NCI-H510A treated with DMSO at 0.1 percent for 48 hours (cell line): ENCODE measurements at regions not wholly inside any gene's neighbourhood (a gene's known extent, or its start where the extent isn't known, plus 50 kb on each side); places are given as distances from the start of the nearest gene placed in this dataset.

Experiments used
- DNase-seq: peaks from one replicate; lab custom pipeline; 2025; lab: John Stamatoyannopoulos, UW

DNA sequence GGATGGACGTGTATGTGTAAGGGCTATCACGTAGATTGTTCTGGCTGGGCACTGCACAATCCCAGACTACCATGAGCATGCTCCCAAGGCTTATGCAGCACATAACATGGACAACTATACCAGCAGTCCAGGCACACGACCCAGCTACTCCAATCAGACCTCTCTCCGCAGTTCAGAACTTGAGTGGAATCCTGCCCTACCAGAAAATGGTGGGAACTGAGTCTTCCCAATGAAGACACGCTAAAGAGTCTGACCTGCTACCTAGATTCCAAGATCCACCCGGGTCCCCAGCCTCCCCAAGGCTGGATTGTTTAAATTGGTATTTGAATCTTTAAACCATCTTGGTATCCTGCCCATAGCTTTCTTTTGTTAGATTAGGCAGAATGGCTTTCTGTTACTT lies 251.3 kb upstream of the KAZN start:
- no peak for DNase-seq

GRCh38 chr1:14347776-14348175 lies 250.7 kb upstream of the KAZN start:
- DNase-seq = no peak

- no peak for DNase-seq
These were observed 248.3 kb upstream of the KAZN start for GRCh38 chr1:14350197-14350596.

GRCh38 chr1:14352897-14353296 lies 245.6 kb upstream of the KAZN start:
- no peak for DNase-seq

- DNase-seq = peak; percentile 90
These were observed 237.5 kb upstream of the KAZN start for GRCh38 chr1:14361005-14361404.

DNA sequence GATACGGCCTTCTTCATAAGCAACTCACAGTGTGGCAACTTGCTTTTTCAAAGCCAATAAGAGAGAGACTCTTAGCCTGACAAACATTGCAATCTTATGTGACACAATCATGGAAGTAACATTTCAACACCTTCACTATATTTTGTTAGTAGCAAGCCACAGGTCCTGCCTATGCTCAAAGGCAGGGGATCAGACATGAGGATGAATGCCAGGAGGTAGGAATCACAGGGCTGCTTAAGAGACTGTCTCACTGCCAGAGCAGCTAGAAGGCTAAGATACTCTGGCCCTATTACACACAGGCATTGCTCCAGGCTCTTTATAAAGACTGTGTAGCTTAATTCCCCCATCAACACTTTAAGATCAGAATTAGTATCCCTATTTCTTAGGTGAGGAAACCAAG lies 236.2 kb upstream of the KAZN start:
- DNase-seq = no peak

DNA sequence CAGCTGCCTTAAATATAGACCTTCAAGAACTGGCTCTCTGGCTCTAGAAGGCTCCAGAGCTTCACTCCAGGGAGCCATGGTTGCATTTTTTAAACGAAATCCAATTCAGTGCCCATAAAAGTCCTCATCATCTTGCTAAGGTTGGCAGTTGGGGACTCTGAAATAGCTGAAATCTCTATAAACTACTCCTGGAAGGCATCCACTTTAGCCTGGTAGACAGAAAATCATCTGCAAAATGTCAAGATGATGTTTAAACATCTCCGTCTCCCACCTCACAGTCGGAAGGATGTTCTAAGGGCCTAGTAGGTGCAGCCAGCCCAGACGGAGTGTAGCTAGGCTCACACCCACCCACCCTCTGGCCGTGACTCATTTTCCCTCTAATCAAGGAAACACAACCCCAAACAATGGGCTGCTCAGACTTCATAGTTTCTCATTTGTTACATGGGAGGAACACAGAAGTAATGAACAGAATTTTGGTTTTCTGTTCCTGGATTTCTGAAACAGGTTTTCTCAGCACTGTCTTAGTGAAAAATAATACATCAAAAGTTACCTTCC lies 235.4 kb upstream of the KAZN start:
- DNase-seq = no peak

DNA sequence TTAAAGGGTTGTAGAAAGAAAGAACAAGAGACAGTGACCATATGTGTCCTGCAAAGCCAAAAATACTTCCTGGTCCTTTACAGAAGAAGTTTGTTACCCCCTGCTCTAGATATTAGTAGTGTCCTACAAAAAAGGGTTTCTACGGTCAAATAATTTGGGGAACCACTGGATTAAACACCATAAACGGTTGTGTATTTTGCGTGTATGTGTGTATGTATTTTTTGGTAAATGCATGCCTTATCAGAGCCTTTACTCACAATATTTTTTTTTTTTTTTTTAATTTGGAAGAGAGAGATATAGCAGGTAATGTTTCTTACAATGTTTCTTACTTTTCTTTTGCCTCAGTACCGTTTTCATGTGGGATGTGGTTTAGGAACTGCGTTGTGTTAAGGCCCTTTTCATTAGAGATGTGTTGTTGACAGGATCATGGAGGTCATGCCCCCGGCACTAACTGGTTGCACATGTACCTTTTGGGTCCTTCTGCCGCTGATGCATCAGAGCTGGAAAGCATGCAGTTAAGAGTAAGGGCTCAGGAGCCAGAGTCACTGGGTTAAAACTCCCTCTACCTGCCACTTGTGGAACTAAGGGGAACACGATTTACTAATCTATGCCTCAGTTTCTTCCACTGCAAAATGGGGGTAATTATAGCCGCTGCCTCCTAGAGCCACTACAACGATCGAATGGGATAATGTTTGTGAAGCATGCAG lies 234.6 kb upstream of the KAZN start:
- no peak for DNase-seq

- no peak for DNase-seq
These were observed 233.0 kb upstream of the KAZN start for GRCh38 chr1:14365301-14365988.

- peak; percentile 73 for DNase-seq
These were observed 232.1 kb upstream of the KAZN start for GRCh38 chr1:14366091-14367018.

DNA sequence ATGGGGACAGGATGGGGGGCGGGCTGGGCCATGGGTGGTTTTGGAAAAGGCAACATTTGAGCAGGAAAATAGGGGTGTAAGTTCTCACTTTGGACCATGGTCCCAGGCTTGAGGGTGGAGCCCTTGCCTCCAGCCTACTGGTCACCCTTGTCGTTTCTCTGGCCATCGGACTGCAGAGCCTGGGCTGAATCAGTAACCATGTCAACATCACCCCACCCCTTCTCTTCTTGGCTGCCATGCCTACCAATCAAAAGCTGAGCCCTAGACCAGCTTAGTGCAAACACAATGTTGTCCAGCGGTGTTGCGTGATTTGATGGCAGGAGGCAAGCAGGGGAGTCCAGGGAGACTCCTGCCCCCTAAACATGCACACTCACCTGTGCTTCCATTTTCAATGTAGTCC lies 231.0 kb upstream of the KAZN start:
- no peak for DNase-seq

- DNase-seq = no peak
These were observed 228.8 kb upstream of the KAZN start for GRCh38 chr1:14369526-14370213.

- DNase-seq = no peak
These were observed 226.6 kb upstream of the KAZN start for GRCh38 chr1:14371771-14372497.

GRCh38 chr1:14372526-14372925 lies 226.0 kb upstream of the KAZN start:
- no peak for DNase-seq

GRCh38 chr1:14373081-14373758 lies 225.3 kb upstream of the KAZN start:
- no peak for DNase-seq

DNA sequence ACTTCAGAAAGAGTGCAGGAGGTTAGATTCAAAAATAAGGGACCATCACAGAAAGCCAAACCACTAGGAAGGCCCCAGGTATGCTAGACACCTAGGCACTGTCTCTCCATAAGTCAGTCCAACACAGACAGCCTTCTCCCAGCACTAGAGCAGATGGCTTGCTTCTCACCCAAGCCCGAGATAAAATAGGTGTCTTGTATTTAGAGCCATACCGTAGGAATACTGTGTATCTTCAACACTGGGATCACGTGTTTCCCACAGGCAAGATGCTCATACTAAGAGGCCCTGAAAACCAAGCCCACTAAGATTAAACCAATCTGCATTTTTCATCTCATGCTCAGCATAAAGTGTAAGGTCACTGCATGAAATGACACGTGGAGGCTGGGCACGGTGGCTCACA lies 223.3 kb upstream of the KAZN start:
- DNase-seq = no peak

GRCh38 chr1:14377386-14377785 lies 221.1 kb upstream of the KAZN start:
- DNase-seq = no peak

GRCh38 chr1:14380408-14380807 lies 218.1 kb upstream of the KAZN start:
- DNase-seq = no peak

GRCh38 chr1:14390816-14391215 lies 207.7 kb upstream of the KAZN start:
- peak; percentile 46 for DNase-seq

DNA sequence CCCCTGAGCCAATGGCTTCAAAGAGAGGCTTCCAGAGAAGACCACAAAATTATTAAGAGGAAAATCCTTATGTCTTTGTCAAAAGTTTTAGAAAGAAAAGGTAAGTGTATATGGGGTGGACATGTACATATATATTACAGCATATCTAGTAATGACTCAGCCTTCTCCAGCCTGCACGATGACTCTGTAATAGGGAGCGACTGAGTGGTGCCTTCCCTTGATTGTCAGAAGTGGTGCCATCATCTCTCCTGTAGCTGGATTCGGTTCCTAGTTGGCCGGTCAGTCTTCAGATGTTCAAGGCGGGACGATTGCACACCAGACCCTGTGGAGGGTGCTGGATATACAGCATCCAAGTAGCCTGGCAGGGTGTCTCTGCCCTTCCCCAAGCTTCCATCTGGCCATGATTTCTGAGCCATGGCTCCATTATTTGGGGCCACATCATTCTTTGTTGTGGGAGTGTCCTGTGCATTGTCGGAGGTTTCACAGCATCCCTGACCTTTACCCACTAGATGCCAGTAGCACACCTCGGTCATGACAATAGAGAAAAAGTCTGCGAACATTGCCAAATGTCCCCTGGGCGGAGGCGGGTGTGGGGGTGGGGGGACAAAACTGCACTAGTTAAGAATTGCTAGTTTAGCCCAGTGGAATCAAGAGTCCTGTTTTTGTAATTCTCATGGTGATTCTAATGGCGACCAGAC lies 206.2 kb upstream of the KAZN start:
- DNase-seq = no peak
